ENCODE measurements at regions not wholly inside any gene's neighbourhood (a gene's known extent, or its start where the extent isn't known, plus 50 kb on each side); places are given as distances from the start of the nearest gene placed in this dataset. TPM values are rescaled to one million over a fixed set of nuclear protein-coding genes. Genes with fewer than 3 reads are reported as not detected.

DNA sequence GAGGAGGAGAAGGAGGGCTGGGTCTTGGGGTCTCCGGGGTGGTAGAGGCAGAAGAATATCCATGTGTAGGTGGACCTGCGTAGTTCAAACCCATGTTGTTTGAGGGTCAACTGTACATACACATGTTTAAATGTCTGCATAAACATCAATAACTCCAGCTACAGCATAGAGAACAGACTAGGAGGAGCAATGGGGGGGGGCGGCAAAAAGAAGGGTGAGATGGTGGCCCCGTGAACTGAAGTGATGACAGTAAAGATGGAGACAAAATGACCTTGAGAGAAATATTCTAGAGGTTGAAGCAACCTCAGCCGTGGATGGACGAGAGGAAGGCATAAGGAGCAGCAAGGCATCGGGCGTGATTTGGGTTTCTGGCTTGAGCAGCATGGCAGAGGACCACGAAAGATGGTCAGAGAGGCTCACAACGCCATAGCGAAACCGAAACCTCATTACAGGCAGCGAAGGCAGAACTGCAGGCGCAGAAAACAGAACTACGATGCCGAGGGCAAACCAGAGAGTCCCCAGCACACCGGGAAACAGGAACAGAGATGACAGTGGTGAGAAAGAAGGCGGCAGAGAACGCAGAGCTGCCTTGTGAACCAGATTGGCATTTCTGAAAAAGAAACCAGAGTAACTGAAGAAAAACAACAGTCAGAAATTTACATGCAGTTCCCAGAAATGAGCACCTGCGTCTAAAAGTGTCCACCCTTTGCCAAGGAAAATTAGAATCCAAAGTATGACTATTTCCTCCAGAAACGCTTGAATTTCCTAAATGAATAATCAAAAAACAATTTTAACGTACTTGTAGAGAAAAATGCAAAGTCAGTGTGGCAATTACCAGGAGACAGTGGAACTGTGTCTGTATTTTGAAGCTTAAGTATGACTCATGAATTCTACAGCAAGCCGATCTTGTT is 50.3 kb upstream of the ENPP6 start:
- ChIA-PET CTCF (ENCODE audit: unreplicated experiment) (interaction anchor here (1.0 to 3.2 kb wide), 3 partner anchors 13 to 41 kb away, joined by 5 to 16 read pairs (median 10); no protein-coding TSS in a partner anchor), POLR2A (interaction anchor here (0.5 to 9.4 kb wide), 19 partner anchors 14 to 941 kb away, joined by 3 to 283 read pairs (median 8); partner anchors contain the start of genes CASP3, IRF2, PRIMPOL and SNX25)
- Histone ChIP-seq H2AFZ (ENCODE audit: low read length) (peak overlapping the region; percentile 71), H3K79me2 (ENCODE audit: insufficient read depth, low read depth, low read length) (no peaks in the 10 kb centered on the region), H3K4me1 (ENCODE audit: insufficient read depth, low read length, poor library complexity, severe bottlenecking) (peaks cover 69% of the 10 kb centered on the region), H4K20me1 (ENCODE audit: insufficient read depth, low read length) (no peaks in the 10 kb centered on the region), H3K9me2 (ENCODE audit: insufficient read depth, low read length) (no peaks in the 10 kb centered on the region), H3K4me2 (ENCODE audit: low read length) (peak overlapping the region; percentile 74), H3K27ac (ENCODE audit: low read depth, low read length, poor library complexity, severe bottlenecking) (peak overlapping the region; percentile 88), H3K36me3 (ENCODE audit: insufficient read depth, low read length) (no peaks in the 10 kb centered on the region), H3K9me3 (ENCODE audit: low read length) (no peaks in the 10 kb centered on the region), H3K4me3 (ENCODE audit: low read depth, low read length, poor library complexity, severe bottlenecking) (peak overlapping the region; percentile 58)
- BruUV-seq (replicated peaks) = no TSS peak
- peak; percentile 94 for DNase-seq (ENCODE audit: low spot score)
- no peak for TF ChIP-seq EZH2phosphoT487 (IDR thresholded peaks at IDR 0.05; ENCODE audit: borderline replicate concordance, low read depth, low read length)
- TF ChIP-seq, protein P1, sequence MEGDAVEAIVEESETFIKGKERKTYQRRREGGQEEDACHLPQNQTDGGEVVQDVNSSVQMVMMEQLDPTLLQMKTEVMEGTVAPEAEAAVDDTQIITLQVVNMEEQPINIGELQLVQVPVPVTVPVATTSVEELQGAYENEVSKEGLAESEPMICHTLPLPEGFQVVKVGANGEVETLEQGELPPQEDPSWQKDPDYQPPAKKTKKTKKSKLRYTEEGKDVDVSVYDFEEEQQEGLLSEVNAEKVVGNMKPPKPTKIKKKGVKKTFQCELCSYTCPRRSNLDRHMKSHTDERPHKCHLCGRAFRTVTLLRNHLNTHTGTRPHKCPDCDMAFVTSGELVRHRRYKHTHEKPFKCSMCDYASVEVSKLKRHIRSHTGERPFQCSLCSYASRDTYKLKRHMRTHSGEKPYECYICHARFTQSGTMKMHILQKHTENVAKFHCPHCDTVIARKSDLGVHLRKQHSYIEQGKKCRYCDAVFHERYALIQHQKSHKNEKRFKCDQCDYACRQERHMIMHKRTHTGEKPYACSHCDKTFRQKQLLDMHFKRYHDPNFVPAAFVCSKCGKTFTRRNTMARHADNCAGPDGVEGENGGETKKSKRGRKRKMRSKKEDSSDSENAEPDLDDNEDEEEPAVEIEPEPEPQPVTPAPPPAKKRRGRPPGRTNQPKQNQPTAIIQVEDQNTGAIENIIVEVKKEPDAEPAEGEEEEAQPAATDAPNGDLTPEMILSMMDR (conservative IDR thresholded peaks at IDR 0.05; ENCODE audit: low read length) = no peak
- intact Hi-C loops (cut with micrococcal nuclease; ENCODE audit: unreplicated experiment) = loop anchor here (1.0 to 5.0 kb wide), 5 partner anchors 15 to 549 kb away; partner anchors contain the start of genes CASP3, IRF2 and PRIMPOL

Small RNAs in the stretch of these regions (small RNA-seq; reads per million reads assigned to genes)
- not detected for gene RN7SL28P
